Transverse colon (tissue), 3 donors: ENCODE measurements at regions not wholly inside any gene's neighbourhood (a gene's known extent, or its start where the extent isn't known, plus 50 kb on each side); places are given as distances from the start of the nearest gene placed in this dataset.

Source experiments
- POLR2A ChIP-seq: fragments of 450-650 bp; IDR thresholded peaks from one replicate; pipeline ENCODE4 v1.6.1; 2016; ENCODE audit warnings: antibody characterized with exemption, mild to moderate bottlenecking, moderate library complexity
- TF ChIP-seq, protein P1 (sequence below), 5 experiments: fragments of 200-600 bp in 3 of 5; fragments of 450-650 bp in 2 of 5; sonication (generic) in 3 of 5; IDR thresholded peaks; 1 replicate in 2 of 5; 2 replicates in 3 of 5; pipeline ENCODE4 v1.5.1; 2016 to 2017; ENCODE audit warnings: antibody characterized with exemption in 5 of 5, inconsistent platforms in 3 of 5, mild to moderate bottlenecking in 2 of 5, moderate library complexity in 1 of 5

- TF ChIP-seq, protein P1, sequence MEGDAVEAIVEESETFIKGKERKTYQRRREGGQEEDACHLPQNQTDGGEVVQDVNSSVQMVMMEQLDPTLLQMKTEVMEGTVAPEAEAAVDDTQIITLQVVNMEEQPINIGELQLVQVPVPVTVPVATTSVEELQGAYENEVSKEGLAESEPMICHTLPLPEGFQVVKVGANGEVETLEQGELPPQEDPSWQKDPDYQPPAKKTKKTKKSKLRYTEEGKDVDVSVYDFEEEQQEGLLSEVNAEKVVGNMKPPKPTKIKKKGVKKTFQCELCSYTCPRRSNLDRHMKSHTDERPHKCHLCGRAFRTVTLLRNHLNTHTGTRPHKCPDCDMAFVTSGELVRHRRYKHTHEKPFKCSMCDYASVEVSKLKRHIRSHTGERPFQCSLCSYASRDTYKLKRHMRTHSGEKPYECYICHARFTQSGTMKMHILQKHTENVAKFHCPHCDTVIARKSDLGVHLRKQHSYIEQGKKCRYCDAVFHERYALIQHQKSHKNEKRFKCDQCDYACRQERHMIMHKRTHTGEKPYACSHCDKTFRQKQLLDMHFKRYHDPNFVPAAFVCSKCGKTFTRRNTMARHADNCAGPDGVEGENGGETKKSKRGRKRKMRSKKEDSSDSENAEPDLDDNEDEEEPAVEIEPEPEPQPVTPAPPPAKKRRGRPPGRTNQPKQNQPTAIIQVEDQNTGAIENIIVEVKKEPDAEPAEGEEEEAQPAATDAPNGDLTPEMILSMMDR (IDR thresholded peaks at IDR 0.05), result no peak
- TF ChIP-seq POLR2A, result no peak
Measured at GRCh38 chr14:101492716-101493115, 68.6 kb upstream of the DIO3 start.
